Heart left ventricle (tissue), 16 donors: ENCODE measurements at regions not wholly inside any gene's neighbourhood (a gene's known extent, or its start where the extent isn't known, plus 50 kb on each side); places are given as distances from the start of the nearest gene placed in this dataset.

Source experiments
- ATAC-seq, 4 donors: fragments of 200-7000 bp; cut with Tn5 transposase; one replicate each; pipeline ENCODE4 v1.9.1; 2020 to 2022; ENCODE audit warnings: moderate library complexity in 4 of 4, mild to moderate bottlenecking in 3 of 4, moderate number of reproducible peaks in 1 of 4
- DNase-seq, 5 donors: peaks; one replicate each; pipeline ENCODE4 v3.0.0-alpha.2; 2020
- H3K27ac ChIP-seq, 12 donors: fragments of 200-600 bp; sonication (generic) in 4 of 12; one replicate each; pipeline versions ENCODE4 v1.5.0 to v1.8.0; 2016 to 2022; ENCODE audit warnings: mild to moderate bottlenecking in 2 of 12
- H3K27me3 ChIP-seq, 9 donors: fragments of 200-600 bp; sonication (generic) in 2 of 9; one replicate each; pipeline versions ENCODE4 v1.5.1 to v1.8.0; 2016 to 2022; ENCODE audit warnings: mild to moderate bottlenecking in 3 of 9
- H3K36me3 ChIP-seq, 9 donors: fragments of 200-600 bp; sonication (generic) in 2 of 9; one replicate each; pipeline versions ENCODE4 v1.5.0 to v1.8.0; 2018 to 2022; ENCODE audit warnings: mild to moderate bottlenecking in 2 of 9
- H3K4me1 ChIP-seq, 12 donors: fragments of 200-600 bp; sonication (generic) in 4 of 12; one replicate each; pipeline versions ENCODE4 v1.5.0 to v1.8.0; 2016 to 2022; ENCODE audit warnings: mild to moderate bottlenecking in 3 of 12
- H3K4me3 ChIP-seq, 12 donors: fragments of 200-600 bp; sonication (generic) in 4 of 12; one replicate each; pipeline versions ENCODE4 v1.5.0 to v1.8.0; 2017 to 2022; ENCODE audit warnings: mild to moderate bottlenecking in 9 of 12, moderate library complexity in 4 of 12
- H3K9me3 ChIP-seq, 12 donors: fragments of 200-600 bp; sonication (generic) in 4 of 12; one replicate each; pipeline versions ENCODE4 v1.5.0 to v1.8.0; 2016 to 2022; ENCODE audit warnings: mild to moderate bottlenecking in 1 of 12
- CTCF ChIP-seq, 12 donors: fragments of 200-600 bp; sonication (generic) in 4 of 12; IDR thresholded peaks; one replicate each; pipeline versions ENCODE4 v1.5.0 to v1.8.0; 2018 to 2022; ENCODE audit warnings: antibody characterized with exemption in 12 of 12, mild to moderate bottlenecking in 5 of 12
- POLR2A ChIP-seq, 2 donors: fragments of 450-650 bp; IDR thresholded peaks; one replicate each; pipeline ENCODE4 v1.6.1; 2017; ENCODE audit warnings: antibody characterized with exemption in 2 of 2, mild to moderate bottlenecking in 2 of 2, moderate library complexity in 2 of 2
- WGBS, 4 donors: extraction: QIAGEN DNeasy Blood & Tissue Kit in 2 of 4; methylation state at CpG; one replicate each; pipeline versions ENCODE4 v1.1.5 to v1.1.7; 2013 to 2018; 5-methylcytosine and 5-hydroxymethylcytosine counted together
- intact Hi-C, 10 donors: fragments of 100-400 bp; cut with DNase I; formaldehyde crosslinking; loops; one replicate each; pipeline versions ENCODE4 v1.11.1 to v1.14.2; 2022
- donor health status: ischemic (EF 13 %, LVEDD 7.1; RV severe dilation, severe dysfunction).
- donor health status: healthy with polysubstance abuse.
- donor health status: DM: no; HTN: yes; CAD: no.
- donor health status: DM: no; HTN: no; CAD: no.
- donor health status: ischemic (EF 25% LVEDD 6.9; RV normal size, moderate dysfunction).
- donor health status: ischemic (EF 25% LVEDD 5.7; RV mildly dilated, moderate dysfunction).
- donor health status: healthy.
- donor health status: DM: yes; HTN: yes; CAD: no.
- donor health status: ischemic (EF 35%, LVEDD 5.7; RV mildly dilated, moderate dysfunction).
- donor health status: nonischemic (EF 11% LVEDD 7.7; RV severe dilation, severe dysfunction).
- donor health status: DM: yes; HTN: yes; CAD: no.
- donor health status: PGD.
- donor health status: ischemic (EF 29% LVEDD 5.4; RV normal size, mild dysfunction).
- donor health status: nonischemic (EF 23%, LVEDD 6.1; RV moderate dilation, normal function).

- intact Hi-C loops = no loop called here
- H3K4me3 ChIP-seq = no peak overlapping the region
- H3K27me3 ChIP-seq = no peaks in the 10 kb centered on the region
- H3K4me1 ChIP-seq = no peaks in the 10 kb centered on the region
- TF ChIP-seq POLR2A (IDR thresholded peaks at IDR 0.05) = no peak
- no peak for TF ChIP-seq CTCF (IDR thresholded peaks at IDR 0.05)
- no peaks in the 10 kb centered on the region for H3K36me3 ChIP-seq
- ATAC-seq (no peak), DNase-seq (no peak)
- H3K27ac ChIP-seq = no peak overlapping the region
- WGBS, 4 donors = 70 to 81% (median 78%) methylated on average over 5 of the region's 5 CpGs
- H3K9me3 ChIP-seq = peaks cover 0 to 4% (median 0%) of the 10 kb centered on the region in 12 donors
Observed at GRCh38 chr15:35320158-35320780, 225.7 kb downstream of the DPH6 start.

GRCh38 chr15:35319354-35319753 is 226.6 kb downstream of the DPH6 start:
- Histone ChIP-seq H3K4me1 (no peaks in the 10 kb centered on the region), H3K36me3 (no peaks in the 10 kb centered on the region), H3K4me3 (no peak overlapping the region), H3K27ac (no peak overlapping the region), H3K27me3 (no peaks in the 10 kb centered on the region), H3K9me3 (peaks cover 0 to 4% (median 0%) of the 10 kb centered on the region in 12 donors)
- intact Hi-C loops = no loop called here
- ATAC-seq (no peak), DNase-seq (no peak)
- TF ChIP-seq POLR2A (IDR thresholded peaks at IDR 0.05) (no peak), CTCF (IDR thresholded peaks at IDR 0.05) (no peak)
- 88 to 97% (median 94%) methylated on average over 8 of the region's 8 CpGs for WGBS, 4 donors

GRCh38 chr15:35317217-35317616 is 228.7 kb downstream of the DPH6 start:
- intact Hi-C loops = no loop called here
- Histone ChIP-seq H3K9me3 (peaks cover 0 to 4% (median 0%) of the 10 kb centered on the region in 12 donors), H3K4me1 (peaks cover 0 to 8% (median 0%) of the 10 kb centered on the region in 12 donors), H3K36me3 (no peaks in the 10 kb centered on the region), H3K27me3 (no peaks in the 10 kb centered on the region), H3K27ac (no peak overlapping the region), H3K4me3 (no peak overlapping the region)
- DNase-seq (no peak), ATAC-seq (no peak)
- no peak for TF ChIP-seq POLR2A (IDR thresholded peaks at IDR 0.05)
- TF ChIP-seq CTCF (IDR thresholded peaks at IDR 0.05) = no peak

GRCh38 chr15:35312344-35312743 is 227.2 kb upstream of the NANOGP8 start:
- H3K4me1 ChIP-seq = peaks cover 0 to 38% (median 12%) of the 10 kb centered on the region in 12 donors
- ATAC-seq = no peak
- WGBS, 4 donors = 42 to 57% (median 52%) methylated on average over 1 of the region's 1 CpG
- no peaks in the 10 kb centered on the region for H3K36me3 ChIP-seq
- H3K9me3 ChIP-seq = peaks cover 0 to 4% (median 0%) of the 10 kb centered on the region in 12 donors
- intact Hi-C loops = no loop called here
- H3K4me3 ChIP-seq = no peak overlapping the region
- TF ChIP-seq CTCF (IDR thresholded peaks at IDR 0.05) (no peak), POLR2A (IDR thresholded peaks at IDR 0.05) (no peak)
- peak overlapping the region in 1 of 12 donors; percentile 7 for H3K27ac ChIP-seq
- DNase-seq = no peak
- H3K27me3 ChIP-seq = no peaks in the 10 kb centered on the region
